ENCODE measurements at regions not wholly inside any gene's neighbourhood (a gene's known extent, or its start where the extent isn't known, plus 50 kb on each side); places are given as distances from the start of the nearest gene placed in this dataset.

GRCh38 chr1:83813576-83813975, 185.4 kb downstream of the TTLL7 start:
- FAIRE-seq = no peak

GRCh38 chr1:83810144-83810543, 188.8 kb downstream of the TTLL7 start:
- FAIRE-seq = no peak
- DNase-seq (ENCODE audit: low spot score) = no peak

More at GRCh38 chr1:83813576-83813975, 185.4 kb downstream of the TTLL7 start:
- no peak for DNase-seq (ENCODE audit: low spot score)

- DNase-seq (ENCODE audit: low spot score) (no peak), FAIRE-seq (no peak)
Measured at GRCh38 chr1:83808536-83808935, 190.4 kb downstream of the TTLL7 start.

- DNase-seq (ENCODE audit: low spot score) = no peak
Measured at GRCh38 chr1:83807821-83808220, 191.1 kb downstream of the TTLL7 start.

GRCh38 chr1:83807231-83807630, 191.7 kb downstream of the TTLL7 start:
- FAIRE-seq = no peak
- no peak for DNase-seq (ENCODE audit: low spot score)

More at GRCh38 chr1:83807821-83808220, 191.1 kb downstream of the TTLL7 start:
- FAIRE-seq = no peak

GRCh38 chr1:83805921-83806320, 193.0 kb downstream of the TTLL7 start:
- FAIRE-seq (no peak), DNase-seq (ENCODE audit: low spot score) (no peak)

- DNase-seq (ENCODE audit: low spot score) (no peak), FAIRE-seq (no peak)
Measured at GRCh38 chr1:83802460-83803152, 196.3 kb downstream of the TTLL7 start.

GRCh38 chr1:83802023-83802422, 196.9 kb downstream of the TTLL7 start:
- FAIRE-seq (no peak), DNase-seq (ENCODE audit: low spot score) (no peak)

- no peak for DNase-seq (ENCODE audit: low spot score)
- no peak for FAIRE-seq
Measured at GRCh38 chr1:83800066-83800465, 198.9 kb downstream of the TTLL7 start.

- no peak for DNase-seq (ENCODE audit: low spot score)
- no peak for FAIRE-seq
Measured at GRCh38 chr1:83799594-83799993, 199.3 kb downstream of the TTLL7 start.

- FAIRE-seq = no peak
Measured at GRCh38 chr1:83798965-83799364, 200.0 kb downstream of the TTLL7 start.

GRCh38 chr1:83796409-83796808, 202.5 kb downstream of the TTLL7 start:
- no peak for FAIRE-seq
- DNase-seq (ENCODE audit: low spot score) = no peak

More at GRCh38 chr1:83798965-83799364, 200.0 kb downstream of the TTLL7 start:
- DNase-seq (ENCODE audit: low spot score) = no peak

- no peak for FAIRE-seq
- DNase-seq (ENCODE audit: low spot score) = no peak
Measured at GRCh38 chr1:83794384-83794783, 204.5 kb downstream of the TTLL7 start.

- no peak for DNase-seq (ENCODE audit: low spot score)
- FAIRE-seq = no peak
Measured at GRCh38 chr1:83791821-83792437, 207.0 kb downstream of the TTLL7 start.

GRCh38 chr1:83790446-83790845, 208.5 kb downstream of the TTLL7 start:
- no peak for FAIRE-seq

GRCh38 chr1:83787246-83787998, 211.5 kb downstream of the TTLL7 start:
- DNase-seq (ENCODE audit: low spot score) = no peak
- no peak for FAIRE-seq

More at GRCh38 chr1:83790446-83790845, 208.5 kb downstream of the TTLL7 start:
- no peak for DNase-seq (ENCODE audit: low spot score)

- DNase-seq (ENCODE audit: low spot score) (no peak), FAIRE-seq (no peak)
Measured at GRCh38 chr1:83781667-83782066, 217.3 kb downstream of the TTLL7 start.

GRCh38 chr1:83779565-83779964, 219.4 kb downstream of the TTLL7 start:
- FAIRE-seq = no peak
- no peak for DNase-seq (ENCODE audit: low spot score)

GRCh38 chr1:83777758-83778101, 221.2 kb downstream of the TTLL7 start:
- FAIRE-seq = no peak

GRCh38 chr1:83776913-83777757, 221.8 kb downstream of the TTLL7 start:
- FAIRE-seq (no peak), DNase-seq (ENCODE audit: low spot score) (no peak)

More at GRCh38 chr1:83777758-83778101, 221.2 kb downstream of the TTLL7 start:
- DNase-seq (ENCODE audit: low spot score) = no peak

GRCh38 chr1:83775977-83776603, 222.8 kb downstream of the TTLL7 start:
- DNase-seq (ENCODE audit: low spot score) (no peak), FAIRE-seq (no peak)

All from RCC 7860 (cell line).